ENCODE measurements at regions not wholly inside any gene's neighbourhood (a gene's known extent, or its start where the extent isn't known, plus 50 kb on each side); places are given as distances from the start of the nearest gene placed in this dataset.

- ATAC-seq, result no peak
- Histone ChIP-seq H3K27ac (no peak overlapping the region), H3K4me3 (no peak overlapping the region), H3K9me3 (no peaks in the 10 kb centered on the region), H3K4me1 (no peaks in the 10 kb centered on the region), H3K4me2 (no peak overlapping the region)
- ChIA-PET CTCF (no interaction called here), POLR2A (no interaction called here)
- TF ChIP-seq MAFK (IDR thresholded peaks at IDR 0.05; ENCODE audit: partially characterized antibody), result peak; percentile 87
- TF ChIP-seq JUNB (IDR thresholded peaks at IDR 0.05), result no peak
- FAIRE-seq, result no peak
- no peak for DNase-seq (ENCODE audit: low read depth in 1 of 2, low spot score in 1 of 2)
- 11% methylated on average over 1 of the region's 1 CpG for WGBS (ENCODE audit: missing lambda C conversion rate)
These were observed 1230.0 kb upstream of the CHAC2 start for GRCh38 chr2:52537588-52537987.

- TF ChIP-seq EP300 (IDR thresholded peaks at IDR 0.05) (no peak), ZC3H11A (IDR thresholded peaks at IDR 0.05) (no peak), TFCP2L1 (CRISPR knock-in tag; IDR thresholded peaks at IDR 0.05) (no peak), TP53 (CRISPR knock-in tag; IDR thresholded peaks at IDR 0.05) (no peak), HOXB13 (CRISPR knock-in tag; IDR thresholded peaks at IDR 0.05; ENCODE audit: low read depth) (no peak), FOSB (CRISPR knock-in tag; IDR thresholded peaks at IDR 0.05) (no peak), HOXB5 (CRISPR knock-in tag; IDR thresholded peaks at IDR 0.05) (no peak), MYC (IDR thresholded peaks at IDR 0.05; ENCODE audit: borderline replicate concordance, low read length) (no peak), POLR2A (IDR thresholded peaks at IDR 0.05; ENCODE audit: low read length) (no peak)
- FAIRE-seq, result no peak
- DNase-seq (ENCODE audit: low read depth in 1 of 2, low spot score in 1 of 2), result peak in 1 of 2 experiments; percentile 16
- Histone ChIP-seq H3K4me3 (no peak overlapping the region), H3K9me3 (no peaks in the 10 kb centered on the region), H3K4me2 (no peak overlapping the region), H3K27ac (no peak overlapping the region), H3K4me1 (no peaks in the 10 kb centered on the region)
- 20% methylated on average over 3 of the region's 3 CpGs for WGBS (ENCODE audit: missing lambda C conversion rate)
- ChIA-PET POLR2A (no interaction called here), CTCF (no interaction called here)
- ATAC-seq, result no peak
These were observed 1230.6 kb upstream of the CHAC2 start for GRCh38 chr2:52536929-52537460.

DNA sequence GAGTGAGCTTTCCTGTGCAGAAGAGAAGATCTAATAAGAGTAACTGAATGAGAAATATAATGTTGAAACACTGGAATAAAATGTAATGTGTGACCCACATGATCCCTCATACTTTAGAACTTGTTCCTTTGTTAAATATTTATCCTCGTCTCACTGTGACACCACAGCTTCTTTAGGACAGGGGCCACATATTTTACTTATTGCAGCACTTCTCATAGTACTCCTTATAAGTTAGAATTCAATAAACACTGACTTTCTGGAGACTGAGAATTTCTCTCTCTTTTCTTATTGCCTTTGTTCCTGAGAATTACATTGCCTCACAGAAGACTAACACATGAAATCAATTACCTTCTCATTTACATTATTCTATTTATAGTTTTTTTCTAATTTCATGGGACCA, 1234.6 kb upstream of the CHAC2 start:
- Histone ChIP-seq H3K4me2 (no peak overlapping the region), H3K9me3 (no peaks in the 10 kb centered on the region), H3K4me3 (no peak overlapping the region), H3K4me1 (no peaks in the 10 kb centered on the region), H3K27ac (no peak overlapping the region)
- FAIRE-seq (no peak), ATAC-seq (no peak), DNase-seq (ENCODE audit: low read depth in 1 of 2, low spot score in 1 of 2) (no peak)
- POLR2A ChIA-PET, result no interaction called here
- CTCF ChIA-PET, result no interaction called here
- TF ChIP-seq PHF8 (IDR thresholded peaks at IDR 0.05; ENCODE audit: borderline replicate concordance, low read depth), result no peak
- no peak for TF ChIP-seq CEBPB (IDR thresholded peaks at IDR 0.05)
- no peak for TF ChIP-seq HOXB13 (CRISPR knock-in tag; IDR thresholded peaks at IDR 0.05; ENCODE audit: low read depth)
- WGBS (ENCODE audit: missing lambda C conversion rate), result 3% methylated on average over 1 of the region's 1 CpG

DNA sequence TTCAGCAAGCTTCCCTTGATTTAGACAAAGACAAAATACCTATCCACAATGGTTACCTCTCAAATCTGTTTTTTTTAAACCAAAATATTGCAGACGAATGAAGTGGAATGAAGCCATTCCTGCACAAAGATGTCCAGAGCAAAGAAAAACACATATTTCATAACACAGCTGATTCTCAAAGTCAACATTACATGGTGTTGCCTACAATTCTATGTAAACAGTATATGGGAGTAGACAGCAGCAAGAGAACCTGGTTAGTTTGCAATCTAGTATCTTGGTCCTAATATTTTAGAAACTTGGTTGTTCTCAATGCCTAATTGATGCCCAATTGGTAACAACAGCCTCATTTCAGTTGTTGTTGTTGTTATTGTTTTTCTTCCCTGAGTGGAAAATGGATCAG, 1240.9 kb upstream of the CHAC2 start:
- Histone ChIP-seq H3K27ac (no peak overlapping the region), H3K9me3 (no peaks in the 10 kb centered on the region), H3K4me3 (no peak overlapping the region), H3K4me2 (no peak overlapping the region), H3K4me1 (no peaks in the 10 kb centered on the region)
- WGBS (ENCODE audit: missing lambda C conversion rate), result 12% methylated on average over 1 of the region's 1 CpG
- ChIA-PET POLR2A (no interaction called here), CTCF (no interaction called here)
- ATAC-seq (no peak), FAIRE-seq (no peak), DNase-seq (ENCODE audit: low read depth in 1 of 2, low spot score in 1 of 2) (no peak)
- TF ChIP-seq ATOH8 (CRISPR knock-in tag; IDR thresholded peaks at IDR 0.05; ENCODE audit: low read depth), result no peak
- no peak for TF ChIP-seq SREBF2 (IDR thresholded peaks at IDR 0.05)
- no peak for TF ChIP-seq HMGXB4 (CRISPR knock-in tag; IDR thresholded peaks at IDR 0.05; ENCODE audit: borderline replicate concordance)
- TF ChIP-seq NFE2L2 (conservative IDR thresholded peaks at IDR 0.05; ENCODE audit: low read length), result no peak

GRCh38 chr2:52520644-52521043, 1247.0 kb upstream of the CHAC2 start:
- TF ChIP-seq POLR2A (IDR thresholded peaks at IDR 0.05; ENCODE audit: low read length) (no peak), HOXB13 (CRISPR knock-in tag; IDR thresholded peaks at IDR 0.05; ENCODE audit: low read depth) (no peak), TFCP2L1 (CRISPR knock-in tag; IDR thresholded peaks at IDR 0.05) (no peak), SMC3 (IDR thresholded peaks at IDR 0.05) (no peak), HDAC2 (IDR thresholded peaks at IDR 0.05) (no peak)
- DNase-seq (ENCODE audit: low read depth in 1 of 2, low spot score in 1 of 2), result no peak
- ATAC-seq, result no peak
- H3K9me3 ChIP-seq, result no peaks in the 10 kb centered on the region
- ChIA-PET CTCF (no interaction called here), POLR2A (no interaction called here)
- H3K4me3 ChIP-seq, result no peak overlapping the region
- H3K27ac ChIP-seq, result no peak overlapping the region
- 7% methylated on average over 1 of the region's 1 CpG for WGBS (ENCODE audit: missing lambda C conversion rate)
- FAIRE-seq, result no peak
- H3K4me1 ChIP-seq, result no peaks in the 10 kb centered on the region
- no peak overlapping the region for H3K4me2 ChIP-seq

All from A549 (cell line).